DMS153 treated with DMSO at 0.1 percent for 48 hours (cell line): ENCODE measurements at regions not wholly inside any gene's neighbourhood (a gene's known extent, or its start where the extent isn't known, plus 50 kb on each side); places are given as distances from the start of the nearest gene placed in this dataset.

Experiments
- DNase-seq: peaks from one replicate; lab custom pipeline; 2025; ENCODE audit not compliant: unreplicated experiment; lab: John Stamatoyannopoulos, UW

DNA sequence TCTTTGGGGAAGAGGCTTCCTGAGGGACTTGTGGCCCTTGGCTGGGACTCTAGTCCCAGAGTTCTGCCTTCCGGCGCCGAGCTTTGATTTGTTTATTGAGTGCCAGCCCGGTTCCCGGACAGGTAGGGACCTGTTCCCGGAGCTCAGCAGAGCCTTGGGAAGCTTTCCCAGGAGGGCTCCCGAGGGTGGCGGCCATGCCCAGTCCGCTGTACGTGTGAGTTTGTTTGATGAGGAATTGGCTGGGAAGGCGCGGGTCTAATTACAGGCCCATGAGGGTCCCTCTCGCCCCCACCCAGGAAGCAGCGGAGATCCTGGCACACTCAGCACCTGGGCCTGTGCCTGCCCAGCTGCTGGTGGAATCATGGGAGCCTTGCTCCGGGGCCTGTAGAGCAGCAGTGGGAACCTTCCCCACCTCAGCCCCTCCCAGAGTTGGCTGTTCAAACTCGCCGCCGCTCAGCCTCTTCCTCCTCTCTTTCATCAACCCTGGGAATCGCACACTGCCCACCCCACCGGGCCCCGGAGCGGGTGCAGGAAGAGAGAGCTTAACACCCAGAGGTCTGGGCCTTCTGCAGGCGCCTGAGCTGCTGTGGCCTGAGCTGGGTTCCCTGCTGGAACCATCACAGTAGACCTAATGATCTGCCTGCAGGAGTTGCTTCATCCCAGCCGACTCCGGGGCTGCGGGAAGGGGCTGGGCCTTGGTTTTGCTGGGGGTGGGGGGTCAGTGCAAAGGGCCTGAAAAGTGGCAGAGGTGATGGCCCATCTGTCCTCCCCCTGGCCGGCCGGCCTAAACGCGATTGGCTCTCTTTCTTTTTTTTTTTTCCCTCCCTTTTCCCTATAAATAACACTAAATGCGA is 313.7 kb downstream of the SEC14L1 start:
- DNase-seq = no peak

DNA sequence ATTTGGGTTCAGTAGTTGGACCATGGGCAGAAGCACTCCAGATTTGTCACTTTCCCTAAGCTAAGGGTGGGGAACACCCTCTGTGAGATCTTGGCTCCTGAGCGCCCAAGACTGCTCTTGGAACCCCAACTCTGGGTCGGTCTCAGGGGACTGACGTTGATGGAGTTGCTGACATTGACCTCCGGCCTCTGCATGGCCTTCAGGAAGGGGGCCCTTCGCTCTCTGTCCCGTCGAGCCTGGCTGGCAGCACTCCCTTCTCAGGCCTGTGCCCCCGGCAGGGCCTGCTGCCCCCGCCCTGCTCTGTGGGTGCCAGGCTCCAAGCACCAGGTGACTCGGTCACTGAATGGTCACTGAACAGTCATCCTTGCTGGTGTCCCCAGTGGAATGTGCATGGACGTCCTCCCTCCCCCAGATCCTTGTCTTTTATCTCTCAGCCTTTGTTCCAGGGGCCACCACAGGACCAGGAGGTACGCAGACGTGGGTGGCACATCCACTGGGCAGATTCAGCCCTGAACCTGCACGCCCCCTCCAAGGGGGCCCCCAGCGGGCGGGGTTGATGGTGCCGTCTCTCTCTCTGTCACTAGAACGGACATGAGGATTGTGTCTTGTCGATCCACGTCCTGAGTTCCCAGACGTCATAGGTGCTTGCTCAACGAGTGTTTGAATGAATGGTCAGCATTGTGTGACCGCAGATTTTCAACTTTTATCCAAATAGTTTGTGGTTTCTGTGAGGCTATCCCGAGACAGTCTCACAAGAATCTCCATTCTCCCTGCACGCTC is 314.5 kb downstream of the SEC14L1 start:
- DNase-seq = no peak

DNA sequence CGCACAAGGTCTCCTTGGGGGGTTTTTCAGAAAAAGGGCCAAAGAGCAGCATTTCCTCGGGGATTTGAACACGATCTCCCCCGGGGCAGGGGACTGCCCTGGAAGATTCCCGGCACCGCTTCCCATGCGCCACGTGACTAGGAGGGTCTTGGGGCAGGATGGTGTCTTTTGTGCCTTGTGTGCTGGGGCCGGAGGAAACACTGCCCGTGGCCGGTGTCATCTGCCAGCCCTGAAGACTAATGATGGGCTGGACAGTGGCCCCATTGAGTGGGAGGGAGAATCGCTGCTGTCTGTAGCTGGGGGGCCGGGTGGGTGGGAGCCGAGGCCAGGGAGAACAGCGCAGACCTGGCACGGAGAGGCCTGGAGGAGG is 315.1 kb downstream of the SEC14L1 start:
- no peak for DNase-seq

DNA sequence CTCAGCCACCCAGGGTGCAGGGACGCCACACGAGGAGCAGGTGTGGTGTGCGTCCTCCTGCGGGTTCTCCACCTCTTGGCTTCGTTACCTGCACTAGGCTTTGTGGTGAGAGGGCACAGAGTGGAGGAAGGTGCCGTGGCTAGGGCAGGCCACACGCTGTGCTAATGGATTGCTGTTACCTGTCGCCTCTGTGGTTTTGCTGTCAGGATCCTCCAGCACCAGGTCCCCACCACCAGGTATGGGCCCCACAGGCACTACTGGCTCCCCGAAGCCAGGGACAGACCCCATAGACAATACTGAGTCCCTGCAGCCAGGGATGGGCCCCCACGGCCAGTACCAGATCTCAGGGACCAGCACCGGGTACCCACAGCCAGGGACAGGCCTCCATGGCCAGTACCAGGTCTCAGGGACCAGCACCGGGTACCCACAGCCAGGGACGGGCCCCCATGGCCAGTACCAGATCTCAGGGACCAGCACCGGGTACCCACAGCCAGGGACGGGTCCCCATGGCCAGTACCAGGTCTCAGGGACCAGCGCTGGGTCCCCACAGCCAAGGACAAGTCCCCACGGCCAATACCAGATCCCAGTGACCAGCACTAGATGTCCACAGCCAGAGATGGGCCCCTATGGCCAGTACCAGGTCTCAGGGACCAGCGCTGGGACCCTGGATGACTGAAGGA is 315.6 kb downstream of the SEC14L1 start:
- DNase-seq = no peak

DNA sequence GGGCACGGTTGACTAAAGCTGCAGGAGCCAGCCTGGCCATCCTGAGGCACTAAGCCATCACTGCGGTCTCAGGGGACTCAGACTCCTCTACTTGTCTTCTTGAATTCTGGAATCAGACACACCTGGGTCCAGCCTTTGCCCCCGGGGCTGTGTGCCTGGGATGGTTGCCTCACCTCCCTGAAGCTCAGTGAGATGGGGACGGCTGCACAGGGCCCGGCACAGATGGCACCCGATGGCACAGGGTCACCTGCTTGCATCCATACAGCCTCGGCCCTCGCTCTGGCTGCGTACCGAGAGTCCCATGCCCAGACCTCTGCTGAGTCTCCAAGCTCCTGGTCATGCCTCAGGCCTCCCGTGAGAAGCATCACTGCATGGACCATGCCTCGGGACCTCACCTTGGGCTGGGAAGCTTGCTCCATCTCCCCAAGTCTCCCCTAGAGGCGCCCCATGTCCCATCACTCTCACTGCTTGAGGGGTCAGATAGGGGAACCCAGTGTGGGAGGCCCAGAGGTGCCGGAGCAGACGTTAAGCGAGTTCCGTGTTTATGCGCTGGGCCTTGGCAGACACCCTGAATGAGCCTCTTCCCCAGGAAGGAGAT is 316.3 kb downstream of the SEC14L1 start:
- no peak for DNase-seq

DNA sequence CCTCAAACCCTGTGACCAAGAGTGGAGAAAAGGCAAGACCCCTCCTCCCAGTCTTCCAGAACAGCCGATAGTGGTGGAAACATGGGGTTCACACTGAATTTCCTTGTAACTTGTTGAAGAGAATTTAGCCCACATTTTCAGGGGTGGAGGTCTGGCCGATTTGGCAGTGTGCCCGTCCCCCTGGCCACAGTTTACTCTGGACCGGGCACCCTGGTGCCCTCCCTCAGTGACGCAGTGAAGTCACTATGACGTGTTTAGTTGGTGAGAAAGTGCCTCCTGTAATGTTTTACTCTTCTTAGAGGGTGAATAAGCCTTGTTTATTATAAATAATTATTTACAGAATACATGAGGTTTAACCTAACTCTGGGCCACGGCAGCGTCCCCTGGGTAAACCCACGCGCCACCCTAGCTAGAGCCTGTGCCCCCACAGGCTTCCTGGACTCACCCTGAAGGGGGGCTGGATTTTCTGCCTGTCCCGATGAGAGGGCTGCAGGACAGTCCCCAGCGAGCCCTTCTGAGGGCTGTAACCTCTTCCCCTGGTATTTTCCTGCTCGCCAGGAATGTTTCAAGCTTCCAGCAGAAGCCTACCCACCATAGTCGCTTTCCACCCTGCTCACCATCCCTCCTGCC is 316.9 kb downstream of the SEC14L1 start:
- no peak for DNase-seq

DNA sequence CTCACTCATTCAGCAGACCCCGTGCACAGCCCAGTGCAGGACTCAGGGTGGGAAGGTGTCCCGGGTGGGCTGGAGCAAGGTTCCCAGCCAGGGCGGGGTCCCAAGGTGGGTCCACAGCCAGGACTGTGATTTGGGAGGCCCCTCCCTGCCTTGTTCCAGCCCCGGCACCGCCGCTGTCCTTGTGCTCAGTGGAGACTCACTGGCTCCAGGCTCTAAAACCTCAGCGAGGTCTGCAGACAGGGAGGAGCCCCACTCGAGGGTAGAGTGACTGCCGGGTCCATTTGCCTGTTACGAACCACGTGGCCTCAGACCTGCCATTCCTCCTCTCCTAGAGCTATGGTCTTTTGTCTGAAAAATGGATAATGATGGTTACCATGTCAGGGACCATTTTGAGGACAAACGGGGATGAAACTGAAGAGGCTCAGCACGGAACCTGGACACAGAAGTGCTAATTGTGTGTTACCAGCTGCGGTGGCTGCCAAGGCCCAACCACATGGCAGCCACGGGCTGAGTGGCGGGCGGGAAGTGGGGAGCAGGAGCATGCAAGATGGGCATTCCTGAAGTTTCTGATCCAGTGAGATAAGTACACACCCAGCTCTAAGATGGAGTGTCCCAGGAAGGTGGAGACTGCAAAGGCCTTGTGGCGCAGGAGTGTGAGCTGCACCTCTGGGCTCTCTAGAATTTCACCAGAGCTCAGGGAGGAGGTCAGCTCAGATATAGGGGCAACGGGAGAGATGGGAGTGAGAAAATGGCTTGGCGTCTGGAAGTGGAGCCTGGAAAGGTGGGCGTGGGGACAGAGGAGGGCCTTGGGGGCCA is 317.6 kb downstream of the SEC14L1 start:
- DNase-seq = no peak

DNA sequence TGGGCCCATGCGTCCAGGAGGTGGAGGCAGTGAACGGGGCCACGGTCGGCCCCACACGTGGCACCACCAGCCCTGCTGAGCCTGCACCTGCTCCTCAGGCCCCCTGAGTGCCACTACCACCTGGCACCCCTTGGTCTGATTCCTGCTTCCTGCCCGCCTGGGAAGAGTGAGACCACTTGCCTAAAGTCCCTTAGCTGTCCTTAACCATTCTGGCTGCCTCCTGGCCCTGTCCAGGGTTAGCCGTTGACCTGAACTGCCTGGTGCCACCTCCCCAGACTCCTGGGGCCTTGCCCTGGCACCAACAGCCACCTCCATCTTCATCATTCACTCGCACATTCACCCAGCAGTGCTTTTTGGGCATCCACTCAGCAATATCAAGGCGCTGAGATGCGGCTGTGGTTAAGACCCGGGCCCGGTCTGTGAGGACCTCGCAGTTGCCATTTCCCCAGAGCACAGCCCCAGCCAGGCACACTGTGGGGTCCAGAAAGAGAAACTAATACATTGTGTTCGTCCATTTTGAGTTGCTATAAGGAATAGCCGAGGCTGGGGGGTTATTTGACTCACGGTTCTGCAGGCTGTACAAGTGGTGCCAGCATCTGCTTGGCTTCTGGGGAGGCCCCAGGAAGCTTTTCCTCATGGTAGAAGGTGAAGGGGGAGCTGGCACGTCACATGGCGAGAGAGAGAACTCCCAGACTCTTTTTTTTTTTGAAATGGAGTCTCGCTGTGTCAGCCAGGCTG is 318.4 kb downstream of the SEC14L1 start:
- no peak for DNase-seq

DNA sequence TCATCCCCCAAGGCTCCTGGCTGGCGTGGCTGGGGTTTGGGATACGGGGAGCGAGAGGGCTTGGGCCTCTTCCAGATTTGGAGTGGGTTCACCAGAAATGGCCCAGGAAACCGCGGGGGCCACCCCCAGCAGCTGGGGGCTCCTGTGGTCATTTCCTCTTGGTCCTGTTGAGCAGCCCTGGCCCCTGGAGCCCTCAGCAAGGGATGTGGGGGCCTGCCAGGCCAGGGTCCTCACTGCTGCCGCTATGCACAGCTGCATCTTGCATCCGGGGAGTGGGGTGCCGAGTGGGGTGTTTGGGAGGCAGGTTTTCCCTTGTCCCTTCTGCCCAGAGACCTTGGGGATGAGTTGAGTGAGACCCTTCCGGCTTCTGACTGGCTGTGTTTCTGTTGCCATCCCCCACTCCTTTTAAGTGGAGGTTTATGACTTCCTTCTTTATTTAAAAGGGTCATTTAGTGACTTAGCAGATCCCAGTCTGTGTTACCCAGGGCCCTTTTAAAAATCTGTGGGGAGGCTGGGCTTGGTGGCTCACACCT is 319.8 kb downstream of the SEC14L1 start:
- DNase-seq = no peak

DNA sequence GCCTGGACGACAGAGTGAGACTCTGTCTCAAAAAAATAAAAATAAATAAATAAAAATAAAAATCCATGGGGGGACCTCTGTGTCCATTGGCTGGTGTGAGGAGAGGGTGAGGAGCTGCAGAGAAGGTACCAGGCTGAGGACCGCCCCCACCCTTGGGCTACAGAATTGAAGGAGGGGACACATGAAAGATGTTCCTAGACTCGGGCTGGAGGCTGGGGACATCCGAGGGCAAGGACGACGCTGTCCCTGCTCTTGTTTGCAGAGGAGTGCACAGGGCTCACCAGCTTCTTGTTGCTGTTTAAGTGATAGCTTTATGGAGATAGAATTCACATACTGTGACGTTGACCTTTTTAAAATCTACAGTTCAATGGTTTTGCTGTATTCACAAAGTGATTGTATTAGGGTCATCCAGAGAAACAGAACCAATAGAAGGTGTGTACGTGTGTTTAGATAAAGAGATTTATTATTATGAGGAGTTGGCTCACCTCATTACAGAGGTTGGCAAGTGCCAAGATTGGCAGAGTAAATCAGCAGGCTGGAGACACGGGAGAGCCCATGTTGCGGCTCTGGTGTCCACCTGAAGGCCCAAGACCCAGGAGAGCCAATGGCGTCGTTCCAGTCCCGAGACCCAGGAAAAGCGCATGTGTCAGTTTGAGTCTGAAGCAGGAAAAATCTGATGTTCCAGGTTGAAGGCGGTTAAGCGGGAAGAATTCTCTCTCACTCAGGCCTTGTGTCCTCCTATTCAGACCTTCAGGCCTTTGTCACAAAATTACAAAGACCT is 320.7 kb downstream of the SEC14L1 start:
- DNase-seq = no peak

DNA sequence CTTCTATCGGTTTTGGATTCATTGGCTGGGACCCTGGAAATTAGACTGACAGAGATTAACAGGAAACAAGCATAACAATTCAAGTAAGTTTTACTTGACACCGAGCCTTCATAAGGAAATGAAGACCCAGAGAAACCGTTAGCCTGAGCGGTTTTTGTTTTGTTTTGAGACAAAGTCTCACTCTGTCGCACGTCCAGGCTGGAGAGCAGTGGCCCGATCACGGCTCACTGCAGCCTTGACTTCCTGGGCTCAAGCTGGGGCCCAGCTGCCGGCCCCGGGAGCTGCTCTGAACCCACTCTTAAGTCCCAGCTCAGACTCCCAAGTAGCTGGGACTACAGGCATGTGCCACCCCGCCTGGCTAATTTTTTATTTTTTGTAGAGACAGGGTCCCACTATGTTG is 321.3 kb downstream of the SEC14L1 start:
- no peak for DNase-seq

DNA sequence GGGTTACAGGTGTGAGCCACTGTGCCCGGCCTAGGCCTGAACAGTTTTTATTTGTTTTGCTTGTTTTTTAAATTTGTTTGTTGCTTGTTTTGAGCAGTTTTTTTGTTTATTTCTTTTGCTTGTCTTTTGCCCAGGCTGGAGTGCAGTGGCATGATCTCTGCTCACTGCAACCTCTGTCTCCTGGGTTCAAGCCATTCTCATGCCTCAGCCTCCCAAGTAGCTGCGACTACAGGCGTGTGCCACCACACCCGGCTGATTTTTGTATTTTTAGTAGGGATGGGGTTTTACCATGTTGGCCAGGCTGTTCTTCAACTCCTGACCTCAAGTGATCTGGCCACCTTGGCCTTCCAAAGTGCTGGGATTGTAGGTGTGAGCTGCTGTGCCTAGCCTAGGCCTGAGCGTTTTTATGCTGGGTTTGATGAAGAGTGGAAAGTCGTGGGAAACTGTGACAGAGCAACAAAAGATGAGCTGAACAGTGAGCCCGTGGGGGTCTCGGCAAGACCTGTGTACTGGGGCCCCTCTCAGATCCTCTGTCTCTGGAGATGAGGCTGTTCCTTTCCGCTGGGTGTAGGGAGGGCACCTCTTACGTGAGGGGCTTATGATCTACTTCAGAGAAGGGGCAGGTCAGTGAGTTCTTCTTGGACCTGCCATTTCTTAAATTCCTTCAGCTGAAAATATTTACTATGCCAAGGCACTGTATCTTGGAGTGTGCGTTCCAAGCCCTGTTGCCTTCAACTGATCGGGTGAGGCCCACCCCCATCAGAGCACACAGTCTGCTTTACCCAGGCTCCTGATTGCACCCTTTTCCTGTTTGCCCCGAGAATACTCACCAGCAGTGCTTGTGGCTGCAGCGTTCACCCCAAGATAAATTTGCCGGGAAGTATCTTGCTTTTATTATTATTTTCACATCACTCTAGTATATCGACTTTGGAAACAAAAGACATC is 322.1 kb downstream of the SEC14L1 start:
- no peak for DNase-seq

DNA sequence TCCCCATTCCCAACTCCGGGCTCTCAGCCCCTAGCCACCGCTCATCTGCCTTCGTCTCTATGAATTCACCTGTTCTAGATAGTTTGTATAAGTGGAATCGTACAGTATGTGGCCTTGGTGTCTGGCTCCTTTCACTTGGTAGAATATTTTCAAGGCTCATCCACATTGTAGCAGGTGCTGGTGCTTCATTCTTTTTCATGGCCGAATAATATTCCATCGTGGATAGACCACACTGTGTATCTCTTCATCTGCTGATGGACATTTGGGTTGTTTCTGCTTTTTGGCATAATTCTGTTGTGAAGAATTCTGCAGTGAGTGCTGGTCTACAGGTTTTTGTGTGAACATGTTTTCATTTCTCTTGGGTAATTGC is 324.2 kb downstream of the SEC14L1 start:
- DNase-seq = no peak

DNA sequence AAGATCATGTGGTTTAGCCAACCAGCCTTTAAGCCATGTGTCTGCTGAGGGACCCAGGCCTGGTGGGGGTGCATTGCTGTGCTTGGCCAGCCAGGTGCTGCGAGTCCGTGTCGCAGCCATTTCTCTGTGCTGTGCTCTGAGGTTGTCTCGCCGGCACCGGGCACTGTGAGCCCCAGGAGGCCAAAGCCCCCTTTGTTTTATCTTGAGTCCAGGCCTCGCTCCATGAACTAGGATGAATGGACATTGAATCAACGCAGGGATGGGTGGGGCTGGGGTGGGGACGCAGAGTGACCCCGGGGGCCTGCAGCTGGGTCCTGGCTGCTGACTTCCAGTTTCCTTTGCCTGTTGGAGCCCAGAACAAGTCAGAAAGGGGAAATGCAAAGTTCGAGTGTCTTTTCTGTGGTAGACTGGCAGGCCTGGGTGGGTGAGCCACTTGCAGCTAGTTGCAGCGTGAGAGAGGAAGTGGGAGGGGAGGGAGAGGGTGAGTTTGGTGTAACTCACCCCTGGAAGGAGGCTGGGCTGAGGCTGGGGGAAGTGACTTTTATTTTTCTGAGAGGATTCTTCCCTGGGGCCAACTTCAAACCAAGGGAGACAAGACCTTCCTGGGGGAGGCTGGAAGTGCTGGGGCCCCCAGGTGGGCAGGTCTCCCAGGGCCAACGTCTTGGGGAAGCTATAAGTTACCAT is 324.7 kb downstream of the SEC14L1 start:
- DNase-seq = no peak

DNA sequence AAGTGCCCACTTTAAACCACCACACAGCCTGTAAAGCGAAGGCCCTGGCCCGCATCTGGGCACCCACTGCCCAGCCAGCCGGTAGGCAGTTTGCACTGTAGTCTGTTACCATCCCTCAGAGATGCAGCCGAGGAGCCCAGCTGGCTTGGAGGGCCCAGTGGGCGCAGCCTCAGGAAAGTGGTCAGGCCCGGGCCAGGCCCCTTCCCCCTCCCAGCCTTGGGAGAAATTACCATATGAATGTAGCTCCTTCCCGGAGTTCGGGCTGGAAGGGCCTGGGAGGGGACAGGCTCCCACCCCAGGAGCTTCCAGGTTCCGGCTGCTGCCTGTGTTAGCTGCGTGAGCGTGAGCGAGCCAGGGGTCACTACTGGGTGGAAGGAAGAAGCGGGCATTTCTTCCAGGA is 325.4 kb downstream of the SEC14L1 start:
- no peak for DNase-seq

DNA sequence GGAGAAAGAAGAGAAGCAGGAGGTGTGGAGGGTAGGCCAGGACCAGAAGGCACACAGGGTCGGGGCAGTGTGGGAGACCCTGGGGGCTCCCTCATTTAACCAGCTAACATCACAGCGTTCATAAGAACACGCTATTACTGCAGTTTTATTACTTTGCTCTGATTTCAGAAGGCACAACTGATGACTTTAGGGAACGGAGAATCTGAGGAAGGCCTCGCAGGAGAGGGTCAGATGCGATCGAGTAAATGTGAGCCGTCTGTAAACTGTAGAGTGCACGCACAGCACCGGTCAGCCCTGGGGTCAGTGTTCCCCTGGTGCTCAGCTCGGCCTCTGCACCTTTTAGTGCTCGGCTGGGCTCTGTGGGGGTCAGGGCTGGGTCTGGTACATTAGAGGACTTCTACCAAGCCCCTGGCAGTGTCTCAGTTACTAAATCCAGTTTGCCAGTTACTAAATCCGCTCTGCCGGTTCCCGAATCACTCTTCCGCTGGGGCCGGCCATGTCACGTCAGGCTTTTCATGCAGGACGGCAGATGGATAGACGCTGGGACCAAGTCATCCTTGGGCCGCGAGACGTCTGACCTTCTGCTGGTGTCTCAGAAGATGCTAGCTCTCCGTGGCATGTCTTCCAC is 325.9 kb downstream of the SEC14L1 start:
- DNase-seq = no peak
